IPS-11a (cell line): ENCODE measurements at regions not wholly inside any gene's neighbourhood (a gene's known extent, or its start where the extent isn't known, plus 50 kb on each side); places are given as distances from the start of the nearest gene placed in this dataset.
"Not testable (repeated sequence)": the region's sequence is repeated elsewhere in the genome, so short reads cannot be mapped to it uniquely, and the experiment has no call there.

Source experiments
- H3K4me3 ChIP-seq: one replicate; pipeline ENCODE4 v1.5.1; 2013; ENCODE audit warnings: low read depth, low read length, control low read depth

GRCh38 chr17:20896153-20896649 lies 146.6 kb downstream of the USP22 start:
- H3K4me3 ChIP-seq, result no peak overlapping the region

DNA sequence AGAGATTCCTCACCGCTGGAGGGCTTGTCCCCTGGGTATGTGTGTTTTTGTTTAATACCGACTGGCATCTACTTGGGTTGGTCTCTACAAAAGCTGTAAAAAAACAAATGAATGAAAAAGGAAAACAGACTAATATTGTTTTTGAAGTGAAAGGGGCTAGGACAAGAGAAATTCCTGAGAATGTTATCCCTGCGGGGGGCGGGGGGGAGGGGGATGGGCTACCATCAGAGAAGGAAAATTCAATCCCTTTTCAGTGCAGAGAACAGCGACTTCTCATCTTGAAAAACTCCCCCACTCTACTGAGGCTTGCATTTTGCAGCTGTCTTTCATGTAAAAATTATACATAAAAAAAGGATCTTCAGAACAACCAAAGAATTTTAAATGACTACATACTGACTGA lies 144.1 kb downstream of the USP22 start:
- H3K4me3 ChIP-seq, result not testable (repeated sequence)

GRCh38 chr17:20902496-20902895 lies 140.3 kb downstream of the USP22 start:
- not testable (repeated sequence) for H3K4me3 ChIP-seq

DNA sequence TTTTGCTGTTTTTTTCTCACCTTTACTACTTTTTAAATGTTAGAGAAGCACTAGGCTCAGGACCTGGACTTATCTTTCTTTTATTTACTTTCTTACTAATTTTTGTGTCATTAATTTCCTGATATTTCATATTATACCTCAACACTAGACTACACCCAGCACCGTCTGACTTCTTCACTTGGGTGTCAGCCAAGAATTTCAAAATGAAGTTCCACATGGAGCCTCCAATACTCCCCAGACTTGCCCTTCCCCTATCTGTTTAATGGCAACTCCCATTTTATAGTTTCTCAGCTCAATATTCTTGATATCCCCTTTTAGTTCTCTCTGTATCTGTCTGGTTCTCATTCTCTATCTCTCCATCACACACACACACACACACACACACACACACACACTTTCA lies 139.3 kb downstream of the USP22 start:
- H3K4me3 ChIP-seq, result not testable (repeated sequence)

DNA sequence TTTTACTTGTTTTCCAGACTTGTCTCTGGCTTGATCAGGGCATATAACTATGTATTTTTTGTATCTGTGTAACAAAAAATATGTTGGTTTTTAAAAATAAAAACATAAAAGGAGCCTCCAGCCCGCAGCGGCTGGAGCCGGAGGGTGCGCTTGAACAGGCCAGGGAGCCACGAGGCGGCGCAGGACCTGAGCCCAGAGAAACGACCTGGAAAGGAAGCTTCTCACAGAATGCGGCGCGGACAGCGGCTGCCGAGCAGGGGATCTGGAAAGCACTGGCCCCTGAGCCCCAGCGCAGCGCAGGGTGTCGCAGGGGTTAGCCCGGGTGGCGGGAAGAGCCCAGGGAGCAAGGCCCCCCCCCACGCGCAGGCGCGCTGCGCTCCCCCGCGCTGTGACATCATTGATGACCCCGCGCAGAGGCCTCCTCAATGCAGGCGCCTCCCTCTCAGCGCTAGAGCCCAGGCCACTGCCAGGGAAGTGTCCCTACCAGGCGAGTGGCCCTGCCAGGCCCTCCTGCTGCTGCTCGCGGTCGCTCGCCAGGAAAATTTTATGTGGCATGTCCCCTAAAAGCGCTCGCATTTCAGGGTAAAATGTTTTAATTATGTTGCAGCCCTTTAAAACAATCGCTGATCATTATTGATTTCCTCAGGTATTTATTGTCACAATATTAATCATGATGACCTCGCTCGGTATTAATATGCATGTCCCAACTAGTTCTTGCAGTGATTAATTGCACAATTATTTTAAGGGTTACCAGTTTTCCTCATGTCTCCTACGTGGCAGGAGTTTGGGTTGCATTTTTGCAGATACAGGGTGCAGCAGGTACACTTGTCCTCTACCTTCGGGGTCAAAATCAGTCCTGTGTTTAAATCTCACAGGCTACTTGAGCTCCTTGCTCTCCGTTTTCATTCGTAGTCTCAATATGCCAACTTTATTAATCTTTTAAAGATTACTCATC lies 134.2 kb downstream of the USP22 start:
- no peak overlapping the region for H3K4me3 ChIP-seq

GRCh38 chr17:20914658-20915057 lies 128.2 kb downstream of the USP22 start:
- no peak overlapping the region for H3K4me3 ChIP-seq

DNA sequence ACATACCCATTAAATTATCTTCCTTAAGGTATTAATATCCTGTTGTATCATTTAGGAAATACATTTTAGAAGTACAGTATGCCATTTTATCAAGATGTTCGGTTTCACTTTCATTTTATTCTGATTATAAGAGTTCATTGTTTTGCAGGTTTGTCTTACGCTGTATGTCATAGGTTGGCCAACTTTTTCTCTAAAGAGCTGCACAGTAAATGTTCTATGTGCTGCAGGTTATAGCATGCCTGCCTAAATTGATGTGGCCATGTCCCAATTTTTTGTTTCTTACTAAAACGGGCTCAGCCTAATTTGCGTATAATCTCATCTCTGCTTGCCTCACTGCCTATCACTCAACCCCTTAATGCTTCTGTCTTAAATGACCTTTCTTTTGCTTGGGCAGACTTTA lies 126.4 kb downstream of the USP22 start:
- no peak overlapping the region for H3K4me3 ChIP-seq

DNA sequence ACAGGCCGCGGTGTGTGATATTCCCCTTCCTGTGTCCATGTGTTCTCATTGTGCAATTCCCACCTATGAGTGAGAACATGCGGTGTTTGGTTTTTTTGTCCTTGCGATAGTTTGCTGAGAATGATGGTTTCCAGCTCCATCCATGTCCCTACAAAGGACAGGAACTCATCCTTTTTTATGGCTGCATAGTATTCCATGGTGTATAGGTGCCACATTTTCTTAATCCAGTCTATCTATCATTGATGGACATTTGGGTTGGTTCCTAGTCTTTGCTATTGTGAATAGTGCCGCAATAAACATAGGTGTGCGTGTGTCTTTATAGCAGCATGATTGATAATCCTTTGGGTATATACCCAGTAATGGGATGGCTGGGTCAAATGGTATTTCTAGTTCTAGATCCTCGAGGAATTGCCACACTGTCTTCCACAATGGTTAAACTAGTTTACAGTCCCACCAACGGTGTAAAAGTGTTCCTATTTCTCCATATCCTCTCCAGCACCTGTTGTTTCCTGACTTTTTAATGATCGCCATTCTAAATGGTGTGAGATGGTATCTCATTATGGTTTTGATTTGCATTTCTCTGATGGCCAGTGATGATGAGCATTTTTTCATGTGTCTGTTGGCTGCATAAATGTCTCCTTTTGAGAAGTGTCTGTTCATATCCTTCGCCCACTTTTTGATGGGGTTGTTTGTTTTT lies 125.1 kb downstream of the USP22 start:
- H3K4me3 ChIP-seq, result not testable (repeated sequence)

DNA sequence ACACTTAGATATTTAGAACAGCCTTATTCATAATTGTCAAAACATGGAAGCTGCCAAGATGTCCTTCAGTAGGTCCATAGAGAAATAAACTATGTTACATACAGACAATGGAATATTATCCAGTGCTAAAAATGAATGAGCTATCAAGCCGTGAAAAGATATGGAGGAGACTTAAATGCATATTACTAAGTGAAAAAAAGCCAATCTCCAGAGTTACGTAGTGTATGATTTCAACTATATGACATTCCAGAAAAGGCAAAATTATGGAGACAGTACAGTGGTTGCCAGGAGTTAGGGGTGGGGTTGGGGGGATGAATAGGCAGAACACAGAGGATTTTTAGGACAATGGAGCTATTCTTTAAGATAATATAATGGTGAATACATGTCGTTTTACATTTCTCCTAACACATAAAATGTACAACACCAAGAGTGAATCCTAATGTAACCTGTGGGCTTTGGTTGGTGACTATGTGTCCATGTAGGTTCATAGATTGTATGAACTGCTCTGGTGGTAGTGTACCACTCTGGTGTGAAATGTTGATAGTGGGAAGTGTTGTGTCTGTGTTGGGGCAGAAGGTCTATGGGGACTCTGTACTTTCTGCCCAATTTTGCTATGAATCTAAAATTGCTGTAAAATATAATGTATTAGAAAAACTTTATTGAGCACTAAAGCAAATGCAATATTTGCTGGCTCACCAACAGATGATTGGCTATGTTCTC lies 122.6 kb downstream of the USP22 start:
- H3K4me3 ChIP-seq, result no peak overlapping the region

DNA sequence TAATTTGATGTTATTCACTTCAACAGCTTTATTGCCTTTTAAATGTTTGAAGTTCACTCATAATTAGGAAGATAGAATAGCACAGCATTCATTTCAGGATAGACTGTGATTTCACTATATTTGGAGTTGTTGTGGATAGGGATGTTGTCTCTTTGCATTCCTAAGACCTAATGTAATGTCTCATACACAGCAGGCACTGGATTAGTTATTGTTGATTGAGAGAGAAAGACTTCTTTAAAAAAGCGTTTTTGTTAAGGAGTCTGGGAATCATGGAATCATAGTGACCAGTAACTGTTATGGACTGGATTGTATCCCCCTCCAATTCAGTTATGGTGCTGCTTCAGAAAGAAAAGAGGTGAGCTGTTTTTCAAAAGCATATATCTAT lies 122.0 kb downstream of the USP22 start:
- no peak overlapping the region for H3K4me3 ChIP-seq

DNA sequence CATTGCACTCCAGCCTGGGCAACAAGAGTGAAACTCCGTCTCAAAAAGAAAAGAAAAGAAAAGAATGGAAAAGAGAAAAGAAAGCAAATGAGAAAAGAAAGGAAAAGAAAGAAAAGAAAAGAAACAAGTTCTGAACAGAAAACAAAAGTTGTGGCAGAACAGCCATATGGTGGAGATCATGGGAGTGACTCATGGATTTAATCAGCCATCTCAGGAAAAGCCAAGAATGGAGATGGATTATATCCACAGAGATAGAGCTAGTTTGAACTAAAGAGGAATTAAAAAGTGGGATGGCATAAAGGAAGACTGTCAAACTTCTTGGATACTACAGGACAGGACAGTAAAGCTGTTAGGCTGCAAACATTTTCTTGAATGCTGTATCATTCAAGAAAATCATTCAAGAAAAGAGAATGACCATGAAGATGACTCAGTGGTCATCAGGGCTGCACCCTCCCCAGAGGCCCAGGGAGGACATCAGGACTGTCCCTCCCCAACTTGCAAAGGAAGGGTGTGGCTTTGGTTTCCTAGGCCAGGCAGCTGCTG lies 120.6 kb downstream of the USP22 start:
- H3K4me3 ChIP-seq, result no peak overlapping the region

- H3K4me3 ChIP-seq, result no peak overlapping the region
These were observed 118.5 kb downstream of the USP22 start for GRCh38 chr17:20924306-20924705.

DNA sequence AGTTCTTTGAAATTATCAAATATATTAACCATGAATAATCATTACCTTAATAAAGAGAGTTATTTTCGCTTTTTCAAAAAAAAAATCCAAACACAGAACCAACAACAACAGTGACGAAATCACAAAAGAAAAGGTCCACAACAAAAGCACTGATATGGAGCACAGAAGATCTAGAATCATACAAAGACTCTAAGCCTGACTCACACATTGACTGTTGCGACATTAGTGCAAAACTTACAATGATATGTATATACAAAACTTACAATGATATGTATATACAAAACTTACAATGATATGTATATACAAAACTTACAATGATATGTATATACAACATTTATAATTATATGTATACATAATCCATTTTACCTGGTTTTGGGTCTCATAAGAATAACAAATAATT lies 117.7 kb downstream of the USP22 start:
- no peak overlapping the region for H3K4me3 ChIP-seq

DNA sequence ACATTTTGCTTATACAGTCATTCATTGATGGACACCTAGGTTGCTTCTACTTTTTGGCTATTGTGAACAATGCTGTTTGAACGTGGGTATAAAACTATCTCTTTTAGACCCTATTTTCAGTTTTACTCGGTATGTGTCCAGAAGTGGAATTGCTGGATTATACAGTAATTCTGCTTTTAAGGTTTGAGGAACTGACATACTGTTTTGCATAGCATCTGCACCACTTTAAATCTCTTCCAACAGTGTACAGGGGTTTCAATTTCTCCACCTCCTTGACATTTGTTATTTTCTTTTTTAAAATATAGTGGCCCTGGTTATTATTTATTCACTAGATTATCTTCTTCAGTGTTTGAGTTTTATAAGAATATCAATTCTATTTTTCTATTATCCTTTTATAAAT lies 116.9 kb downstream of the USP22 start:
- no peak overlapping the region for H3K4me3 ChIP-seq

DNA sequence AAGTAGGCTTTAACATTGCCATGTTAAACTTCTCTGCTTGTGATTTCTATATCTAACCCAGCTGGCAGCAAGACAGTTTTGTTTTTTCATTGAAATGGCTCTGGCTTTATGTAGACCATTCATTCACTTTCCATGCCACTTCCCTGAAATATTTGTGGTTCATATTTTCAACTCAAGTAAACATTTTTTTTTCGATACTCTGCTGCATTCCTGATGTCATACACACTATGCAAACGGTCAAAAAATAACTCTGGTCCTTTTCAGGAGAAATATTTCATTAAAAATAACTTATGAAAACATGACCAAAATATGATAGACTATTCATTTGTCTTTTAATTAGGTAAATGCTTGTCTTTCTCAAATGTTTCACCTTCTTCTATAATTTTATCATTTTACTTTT lies 116.3 kb downstream of the USP22 start:
- H3K4me3 ChIP-seq, result no peak overlapping the region

GRCh38 chr17:20927308-20927977 lies 115.4 kb downstream of the USP22 start:
- no peak overlapping the region for H3K4me3 ChIP-seq

DNA sequence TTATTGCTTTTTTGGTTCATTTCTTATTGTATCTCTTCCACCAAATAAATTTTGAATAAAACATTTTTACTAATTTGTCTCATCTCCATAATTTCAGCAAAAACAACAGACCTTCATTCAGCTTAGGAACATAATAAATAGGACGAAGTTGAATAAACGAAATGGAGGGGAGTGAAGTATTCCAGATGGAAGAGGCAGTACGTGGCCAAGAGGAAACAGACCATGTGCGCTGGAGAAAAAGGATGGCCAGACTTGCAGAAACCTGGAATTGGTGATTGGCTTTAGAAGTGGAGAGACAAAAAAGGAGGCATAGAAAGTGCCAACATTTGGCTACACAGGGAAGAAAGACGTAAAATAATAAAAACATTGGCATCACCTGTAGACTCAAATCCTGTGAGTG lies 113.5 kb downstream of the USP22 start:
- H3K4me3 ChIP-seq, result no peak overlapping the region

DNA sequence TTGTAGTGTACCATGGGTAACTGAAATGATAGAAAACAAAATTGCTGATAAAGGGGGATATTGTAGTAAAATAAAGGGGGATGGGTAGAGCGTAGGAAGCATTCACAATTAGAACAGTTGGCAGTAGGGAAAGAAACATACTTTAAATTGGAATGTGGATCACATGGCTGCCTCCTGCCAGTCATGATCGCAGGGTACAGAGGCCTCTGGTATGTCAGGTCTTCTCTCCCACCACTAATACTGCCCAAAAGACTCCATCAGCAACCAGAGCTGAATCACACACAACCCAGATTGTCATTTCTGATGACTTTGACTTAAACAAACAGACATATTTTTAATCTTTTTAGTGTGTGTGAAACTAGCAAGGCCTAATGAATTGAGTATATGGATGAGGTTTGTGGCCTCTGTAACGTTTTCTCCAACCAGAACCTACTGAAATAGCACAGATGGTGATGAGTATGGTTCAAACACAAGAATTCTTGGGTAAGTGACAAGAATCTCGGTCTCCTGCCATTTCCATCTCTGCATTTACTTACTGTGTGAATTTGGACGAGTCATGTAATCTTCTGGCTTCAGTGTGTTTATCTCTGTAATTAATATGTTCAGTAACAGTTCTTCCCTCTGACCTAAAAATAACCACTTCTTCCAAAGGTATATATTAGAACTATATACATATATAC lies 112.6 kb downstream of the USP22 start:
- no peak overlapping the region for H3K4me3 ChIP-seq

- not testable (repeated sequence) for H3K4me3 ChIP-seq
These were observed 109.8 kb downstream of the USP22 start for GRCh38 chr17:20933040-20933439.

- H3K4me3 ChIP-seq, result no peak overlapping the region
These were observed 108.5 kb downstream of the USP22 start for GRCh38 chr17:20934288-20934687.
